ENCODE measurements at regions not wholly inside any gene's neighbourhood (a gene's known extent, or its start where the extent isn't known, plus 50 kb on each side); places are given as distances from the start of the nearest gene placed in this dataset.

GRCh38 chr14:103196716-103197115 is 73.5 kb downstream of the TNFAIP2 start:
- TF ChIP-seq EZH2 (IDR thresholded peaks at IDR 0.05), result no peak
- TF ChIP-seq CTCF (IDR thresholded peaks at IDR 0.05), result no peak
